ENCODE measurements at regions not wholly inside any gene's neighbourhood (a gene's known extent, or its start where the extent isn't known, plus 50 kb on each side); places are given as distances from the start of the nearest gene placed in this dataset.

DNA sequence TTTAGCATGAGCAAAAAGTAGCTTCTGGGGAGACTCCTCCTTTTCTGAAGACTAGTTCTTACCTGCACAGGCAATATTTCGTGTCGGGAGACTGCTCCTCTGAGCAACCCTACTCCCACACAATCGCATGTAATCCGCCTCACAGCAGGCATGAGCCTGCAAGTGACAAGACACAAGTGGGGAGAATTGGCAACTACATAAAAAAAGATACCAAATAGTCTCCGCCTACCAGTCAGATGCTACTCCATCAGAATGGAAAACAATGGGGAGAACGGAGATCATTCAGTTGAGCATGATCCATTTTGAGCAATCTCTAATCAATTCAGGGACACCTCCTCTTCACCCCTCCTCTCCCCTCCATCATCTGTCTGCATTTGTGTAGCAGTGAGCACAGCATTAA is 321.0 kb downstream of the COG6 start:
- DNase-seq = no peak

DNA sequence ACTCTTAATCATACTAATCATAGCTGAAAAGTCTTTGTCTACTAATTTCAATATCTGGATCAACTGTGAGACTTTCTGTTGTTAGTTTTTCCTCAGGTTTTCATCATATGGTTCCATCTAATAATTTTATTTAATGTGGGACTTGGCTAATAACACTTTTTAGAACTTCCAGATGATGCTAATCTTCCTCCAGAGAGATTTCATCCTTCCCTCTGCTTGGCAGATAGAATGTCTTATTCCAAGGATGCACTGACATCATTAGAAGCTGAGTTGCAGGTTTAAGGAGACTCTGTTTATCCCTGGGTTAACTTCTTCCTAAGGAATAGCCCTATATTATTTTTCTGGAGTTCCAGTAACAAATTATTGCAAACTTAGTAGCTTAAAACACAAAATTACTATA is 325.6 kb downstream of the COG6 start:
- no peak for DNase-seq

DNA sequence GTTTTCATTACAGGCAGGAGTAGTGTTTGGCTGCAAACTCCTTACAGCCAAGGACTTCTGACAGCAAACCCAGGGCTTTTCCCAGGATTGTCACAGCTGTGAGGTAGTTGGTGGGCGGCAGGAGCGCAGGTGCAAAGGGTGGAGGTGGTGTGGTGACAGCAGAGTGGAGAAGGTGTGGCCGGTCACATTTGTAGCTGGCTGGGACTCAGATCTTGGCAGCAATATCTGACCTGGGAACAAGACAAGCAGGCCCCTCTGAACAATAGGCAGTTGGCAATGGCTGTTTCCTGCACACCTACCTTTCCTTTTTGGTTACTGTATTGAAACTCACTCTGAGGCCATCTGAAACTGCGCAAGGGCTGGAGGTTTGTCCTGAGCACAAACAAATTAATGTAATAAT is 327.3 kb downstream of the COG6 start:
- DNase-seq = no peak

DNA sequence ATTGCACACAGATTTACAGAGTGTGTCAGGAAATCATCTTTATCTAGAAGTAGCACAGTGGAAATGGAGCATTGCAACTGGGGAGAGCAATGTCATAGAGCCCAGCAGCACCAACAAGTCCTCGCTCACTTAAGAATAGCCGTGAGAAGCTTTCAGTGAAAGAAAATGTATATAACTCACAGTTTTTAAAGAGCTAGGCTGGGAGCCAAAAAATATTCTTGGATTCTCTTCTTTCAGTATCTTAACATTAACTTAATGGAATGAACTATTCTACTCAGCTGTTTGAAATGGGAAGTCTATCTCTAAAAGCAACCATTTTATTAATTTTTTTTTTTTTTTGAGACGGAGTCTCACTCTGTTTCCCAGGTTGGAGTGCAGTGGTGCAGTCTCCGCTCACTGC is 329.6 kb downstream of the COG6 start:
- no peak for DNase-seq

DNA sequence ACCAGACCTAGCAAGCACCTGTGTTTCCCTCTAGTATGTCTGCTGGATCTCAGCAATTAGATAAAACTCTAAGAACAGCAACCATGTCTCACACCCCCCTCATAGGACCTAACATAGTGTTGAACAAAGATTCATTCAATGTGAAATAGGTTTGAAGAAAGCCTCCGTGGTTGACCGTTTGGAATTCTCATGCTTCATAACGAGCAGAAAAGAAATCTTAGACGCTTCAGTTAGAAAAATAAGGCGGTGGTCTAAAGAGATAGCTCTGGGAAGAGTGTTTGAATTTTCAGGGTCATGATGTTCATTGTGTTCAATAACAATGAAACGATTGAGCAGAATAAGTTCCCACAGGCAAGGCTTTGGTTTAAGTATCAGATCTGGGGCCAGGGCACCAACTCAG is 332.9 kb downstream of the COG6 start:
- no peak for DNase-seq

DNA sequence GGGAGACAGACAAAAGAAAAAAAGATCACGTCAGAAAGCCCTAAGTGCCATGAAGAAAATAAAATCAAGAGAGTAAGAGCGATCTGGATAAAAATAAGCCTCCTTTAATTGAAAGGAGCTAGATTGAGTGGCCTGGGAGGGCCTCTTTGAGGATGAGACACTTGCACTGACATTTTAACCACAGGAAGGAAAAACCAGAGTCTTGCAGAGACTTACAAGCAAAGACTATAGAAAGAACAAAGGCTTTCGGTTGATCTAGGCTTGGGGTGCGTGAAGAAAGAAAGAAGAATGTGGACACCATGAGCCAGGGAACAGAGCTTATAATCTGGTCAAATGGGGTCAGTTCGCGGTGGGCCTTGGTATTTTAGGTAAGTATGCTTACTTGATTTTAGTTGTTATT is 342.7 kb downstream of the COG6 start:
- no peak for DNase-seq

DNA sequence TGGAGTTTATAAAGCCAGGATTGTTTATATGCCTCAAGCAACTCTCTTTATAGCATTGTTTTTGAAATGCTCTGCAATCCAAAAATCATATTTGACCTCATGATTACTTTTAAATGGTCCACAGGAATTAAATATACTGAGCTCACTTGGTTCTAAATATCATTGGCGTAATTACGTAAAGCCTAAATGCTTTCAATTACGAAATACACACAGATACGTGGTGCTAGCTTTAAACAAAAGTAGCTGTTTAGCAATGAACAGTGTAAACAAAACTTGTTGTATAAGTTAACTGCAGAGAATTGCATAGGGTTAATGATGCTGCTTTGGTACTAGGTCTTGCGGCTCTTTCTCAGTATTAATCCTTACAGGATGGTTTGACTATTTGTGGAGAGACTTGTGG is 346.6 kb downstream of the COG6 start:
- DNase-seq = no peak

DNA sequence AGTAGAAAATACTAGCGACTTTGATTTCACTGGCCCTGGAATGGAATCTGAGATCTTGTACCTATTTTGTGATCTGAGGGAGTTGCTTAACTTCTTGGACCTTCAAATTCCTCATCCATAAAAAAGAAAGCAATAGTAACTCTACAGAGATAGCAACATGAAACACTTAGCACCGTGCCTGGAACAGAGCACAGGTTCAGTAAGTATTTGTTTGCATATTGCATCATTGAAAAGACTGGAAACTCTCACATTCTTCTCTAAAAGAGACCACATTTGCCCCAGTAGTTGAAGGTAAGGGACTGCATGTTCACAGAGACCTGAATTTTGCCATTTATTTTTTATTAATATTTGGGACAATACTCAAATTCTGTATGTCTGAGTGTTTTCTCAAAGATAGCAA is 358.1 kb downstream of the COG6 start:
- DNase-seq = no peak

DNA sequence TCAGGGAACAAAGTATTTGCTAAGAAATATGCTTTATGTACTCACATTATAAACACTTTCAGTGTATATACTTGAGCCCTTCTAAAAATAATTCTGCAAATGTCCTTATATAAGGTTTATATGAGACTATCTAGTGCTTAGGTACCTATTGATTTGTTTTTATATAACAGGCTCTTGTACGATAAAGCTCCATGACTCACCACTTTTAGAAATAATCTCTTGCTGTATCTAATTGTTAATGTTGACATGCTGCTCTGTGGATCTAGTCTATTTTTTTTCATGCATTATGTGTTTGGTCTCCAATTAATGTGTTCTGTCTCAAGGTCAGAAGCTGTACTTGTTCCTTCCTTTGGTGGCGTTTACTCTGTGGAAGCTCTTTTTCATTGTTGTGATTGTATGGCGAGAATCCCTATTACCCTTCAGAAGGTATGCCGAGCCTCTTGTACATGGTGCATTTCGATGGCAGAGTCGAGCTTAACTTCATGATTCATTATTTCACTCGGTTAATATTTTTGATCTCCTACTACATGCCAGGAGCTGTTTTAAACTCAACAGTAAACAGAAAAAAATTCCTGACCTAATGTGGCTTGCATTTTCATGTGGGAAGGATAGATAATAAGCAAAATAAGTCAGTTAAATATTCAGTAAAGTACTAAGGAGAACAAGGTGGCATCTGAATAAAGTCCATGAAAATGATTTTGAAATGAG is 361.6 kb downstream of the COG6 start:
- DNase-seq = no peak

DNA sequence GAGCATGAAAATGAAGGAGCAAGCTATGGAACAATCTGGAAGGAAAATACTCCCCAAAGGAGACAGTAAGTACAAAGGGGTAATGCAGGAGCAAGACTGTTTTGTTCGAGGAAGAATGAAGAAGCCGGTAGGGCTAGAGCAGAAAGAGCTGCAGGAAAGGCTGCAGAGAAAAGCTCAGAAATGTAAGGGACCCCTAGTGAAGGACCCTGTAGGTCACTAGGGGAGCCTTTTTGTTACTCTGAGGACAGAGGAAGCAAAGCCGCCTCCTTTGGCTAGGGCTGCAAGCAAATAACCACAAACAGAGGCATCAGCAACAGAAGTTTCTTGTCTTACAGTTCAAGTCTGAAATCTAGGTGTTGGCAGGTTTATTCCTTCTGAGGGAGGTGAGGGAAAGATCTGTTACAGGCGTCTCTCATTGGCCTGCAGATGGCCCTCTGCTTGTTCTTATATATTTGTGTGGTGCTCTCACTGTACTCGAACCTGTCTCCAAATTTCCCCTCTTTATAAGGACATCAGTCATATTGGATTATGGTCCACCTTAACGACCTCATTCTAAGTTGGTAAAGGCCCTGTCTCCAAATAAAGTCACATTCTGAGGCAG is 362.3 kb downstream of the COG6 start:
- DNase-seq = no peak

DNA sequence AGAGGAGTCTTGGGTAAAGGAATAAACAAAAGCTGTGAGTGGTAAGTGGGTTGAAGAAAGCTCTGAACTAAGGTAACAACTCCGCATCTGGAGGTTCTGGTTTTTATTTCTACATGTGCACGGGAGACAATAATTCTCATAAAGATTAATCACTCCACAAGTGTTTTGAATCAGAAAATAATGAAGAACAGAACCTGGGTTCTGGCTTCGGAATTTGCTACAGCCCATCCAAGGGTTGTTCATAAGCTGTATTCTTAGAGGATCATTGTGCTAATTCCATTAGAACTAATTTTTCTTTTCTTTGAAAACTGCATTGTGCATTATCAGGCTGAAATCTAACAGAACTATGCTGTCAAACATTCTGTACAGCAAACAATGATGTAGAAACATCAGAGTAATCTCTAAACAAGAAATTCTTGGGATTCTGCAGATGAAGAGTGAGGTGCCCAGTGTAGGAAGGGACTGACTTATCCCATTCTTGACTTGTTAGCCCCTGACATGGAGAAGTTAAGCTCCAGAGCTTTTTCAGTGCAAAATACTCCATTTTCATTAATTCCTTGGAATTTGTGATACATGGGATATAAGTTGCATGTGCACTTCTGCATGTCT is 368.2 kb downstream of the COG6 start:
- DNase-seq = no peak

DNA sequence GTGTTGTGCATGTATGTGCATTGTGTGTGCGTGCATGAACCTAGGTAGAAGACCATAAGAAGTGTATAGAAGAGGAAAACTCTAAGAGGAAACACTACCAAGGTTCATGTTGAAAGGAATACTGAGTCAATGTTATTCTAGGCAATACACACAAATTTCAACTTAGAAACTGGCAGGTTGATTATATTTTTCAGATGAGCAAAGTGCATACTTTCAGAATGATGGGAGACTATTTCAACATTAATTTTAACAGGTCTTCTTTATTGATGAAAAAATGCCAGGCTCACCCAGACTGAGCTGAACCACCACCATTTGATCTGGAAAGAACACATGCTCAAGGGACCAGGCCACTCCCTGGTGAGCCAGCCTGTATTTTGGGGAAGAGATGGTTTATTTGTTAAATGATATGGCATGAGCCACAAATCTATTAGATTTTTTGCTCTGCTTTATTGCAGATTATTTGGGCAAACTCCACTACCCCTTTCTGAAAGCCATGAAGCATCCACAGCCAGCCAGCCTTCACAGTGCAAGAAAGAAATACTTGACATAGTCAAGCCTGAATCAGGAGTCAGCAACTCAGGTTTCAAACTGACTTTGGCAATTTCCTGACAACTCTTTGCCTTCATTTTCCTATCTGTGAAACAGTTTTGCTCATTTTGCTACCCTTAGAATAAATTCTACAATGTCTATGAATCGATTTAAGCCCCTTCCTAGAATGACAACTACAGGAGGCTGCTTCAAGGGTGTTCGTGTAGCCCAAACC is 368.9 kb downstream of the COG6 start:
- DNase-seq = no peak

DNA sequence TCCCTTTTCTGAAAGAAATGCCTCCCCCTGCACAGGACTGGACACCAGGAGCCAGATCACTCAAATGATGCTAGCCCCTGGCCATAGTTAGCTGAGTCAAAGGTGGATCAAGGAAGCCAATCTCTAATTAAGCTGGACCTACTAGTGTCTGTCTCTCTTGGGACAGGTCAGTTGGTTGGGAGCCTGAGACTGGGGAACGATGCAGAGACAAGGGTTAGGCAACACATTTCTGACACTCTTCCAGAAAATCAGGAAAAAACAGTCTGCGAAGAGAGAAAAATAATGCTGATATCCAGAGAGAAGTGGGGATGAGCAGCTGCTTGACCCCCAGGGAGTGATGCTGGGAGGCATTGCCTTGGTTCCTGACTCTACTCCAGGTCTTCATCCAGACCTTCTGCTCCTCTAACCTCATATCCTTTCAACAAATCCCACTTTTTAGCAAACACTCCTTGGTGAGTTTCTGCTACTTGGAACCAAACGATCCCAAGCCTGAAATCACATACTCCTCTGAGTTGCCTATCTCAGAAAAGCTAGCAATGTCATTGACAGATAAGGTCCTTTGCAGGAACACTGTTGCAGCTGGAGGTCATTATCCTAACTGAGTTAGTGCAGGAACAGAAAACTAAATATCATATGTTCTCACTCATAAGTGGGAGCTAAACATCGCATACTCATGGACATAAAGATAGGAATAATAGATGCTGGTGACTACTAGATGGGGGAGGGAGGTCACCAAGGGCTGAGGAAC is 369.7 kb downstream of the COG6 start:
- no peak for DNase-seq

DNA sequence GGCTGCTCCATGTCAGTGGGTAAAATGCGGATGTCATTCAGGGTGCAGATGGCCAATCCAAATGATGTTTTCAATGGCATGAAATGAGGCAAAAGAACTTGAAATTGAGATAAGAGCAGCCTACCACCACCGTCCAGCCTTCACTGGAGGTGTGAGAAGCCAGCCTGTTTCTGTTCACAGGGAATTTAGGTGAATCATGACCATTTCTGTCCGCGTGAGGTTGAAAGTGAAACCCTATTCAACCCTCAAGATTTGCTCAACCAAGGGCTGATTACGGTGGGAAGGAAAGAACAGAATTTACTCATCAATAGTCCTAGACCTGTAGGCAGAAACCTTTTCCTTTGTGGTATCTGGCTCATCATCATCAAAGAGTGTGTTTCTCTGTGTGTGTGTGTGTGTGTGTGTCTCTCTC is 370.7 kb downstream of the COG6 start:
- DNase-seq = peak; percentile 9

DNA sequence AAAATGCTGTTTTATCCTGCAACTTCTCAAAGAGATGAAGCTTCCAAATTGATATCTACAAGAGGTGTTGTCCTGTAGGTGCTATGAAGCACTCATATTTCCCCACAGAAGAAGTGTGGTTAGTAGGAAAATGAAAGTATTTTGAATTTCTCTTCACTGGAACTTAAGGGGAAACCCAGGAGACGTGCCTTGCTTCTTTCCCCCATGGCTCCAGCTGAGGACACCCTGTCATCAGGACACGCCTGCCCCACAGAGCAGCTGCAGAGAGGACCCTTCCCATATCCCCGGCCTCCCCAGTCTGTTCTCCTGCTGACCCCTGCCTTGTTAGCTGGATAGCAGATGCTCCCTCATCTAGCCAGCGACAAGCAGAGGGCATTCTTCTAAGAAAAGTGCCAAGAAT is 371.3 kb downstream of the COG6 start:
- DNase-seq = no peak

DNA sequence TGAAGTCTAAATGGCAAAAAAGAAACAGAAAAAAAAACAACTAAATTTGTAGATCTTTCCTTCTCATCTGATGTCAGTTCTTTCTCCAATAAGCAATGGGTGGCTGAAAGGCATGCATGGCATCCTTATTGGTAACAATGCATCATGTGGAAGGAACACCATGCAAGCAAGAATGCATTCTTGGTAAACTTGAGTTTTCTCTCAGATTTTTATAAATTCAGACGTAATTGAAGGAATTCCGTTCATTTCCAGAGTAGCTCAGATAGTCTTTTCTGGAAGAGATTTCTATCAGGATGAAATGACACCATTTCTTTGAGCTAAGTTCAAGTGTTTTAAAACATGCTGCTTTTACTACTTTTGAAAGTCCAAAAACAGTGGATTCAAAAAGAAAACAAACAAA is 373.0 kb downstream of the COG6 start:
- no peak for DNase-seq

DNA sequence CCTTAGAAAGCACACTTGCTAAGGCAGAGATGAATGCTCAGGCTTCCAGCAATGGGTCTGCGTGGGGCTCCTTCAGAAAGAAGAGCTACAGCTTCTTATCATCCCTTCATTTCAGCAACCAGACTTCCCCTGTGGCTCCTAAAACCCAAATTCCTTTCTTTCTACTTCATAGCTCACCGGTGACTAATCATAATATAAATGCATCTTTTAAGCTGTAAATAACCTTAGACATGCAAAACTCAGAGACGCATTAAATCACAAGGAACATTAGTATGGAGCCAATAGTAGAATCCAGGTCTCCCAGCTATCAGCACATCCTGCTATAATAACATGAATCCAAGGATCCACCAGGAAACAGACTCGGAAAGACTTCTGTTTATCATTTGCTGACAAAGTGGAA is 375.6 kb downstream of the COG6 start:
- DNase-seq = no peak

DNA sequence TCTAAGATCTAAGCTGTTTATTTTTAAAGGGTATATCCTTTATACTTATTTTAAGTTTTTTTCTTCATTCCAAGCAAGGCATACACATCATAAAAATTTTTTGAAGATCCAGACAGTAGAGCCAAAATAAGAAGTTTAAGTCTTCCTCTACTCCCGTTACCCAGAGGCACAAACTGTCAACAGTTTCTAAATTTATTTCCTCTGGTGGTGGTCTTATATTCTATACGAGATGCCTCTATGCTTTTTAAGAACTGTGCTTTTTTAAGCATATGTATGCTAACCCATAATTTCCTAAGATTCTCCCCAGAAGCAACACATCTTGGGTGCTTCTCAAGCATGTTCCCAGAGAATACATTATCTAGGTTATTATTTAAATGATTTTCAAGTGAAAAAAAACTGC is 383.6 kb downstream of the COG6 start:
- DNase-seq = no peak

DNA sequence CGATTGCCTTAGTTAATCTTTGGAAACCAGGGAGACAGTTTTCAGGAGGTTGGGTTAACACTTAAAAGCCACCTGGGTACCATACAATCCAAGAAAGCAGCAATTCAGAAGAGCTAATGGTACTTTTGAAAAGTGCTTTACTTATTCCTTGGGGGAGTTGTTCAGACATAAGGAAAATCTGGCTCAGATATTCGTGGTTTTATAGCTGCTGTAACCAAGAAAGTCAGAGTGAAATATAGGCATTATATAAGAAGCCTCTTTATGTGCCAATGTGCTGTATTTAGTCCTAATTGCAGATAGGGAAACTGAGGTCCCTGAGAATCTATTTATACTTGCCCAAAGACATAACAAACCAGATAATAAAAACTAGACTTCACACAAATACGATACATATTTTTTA is 387.5 kb downstream of the COG6 start:
- no peak for DNase-seq

DNA sequence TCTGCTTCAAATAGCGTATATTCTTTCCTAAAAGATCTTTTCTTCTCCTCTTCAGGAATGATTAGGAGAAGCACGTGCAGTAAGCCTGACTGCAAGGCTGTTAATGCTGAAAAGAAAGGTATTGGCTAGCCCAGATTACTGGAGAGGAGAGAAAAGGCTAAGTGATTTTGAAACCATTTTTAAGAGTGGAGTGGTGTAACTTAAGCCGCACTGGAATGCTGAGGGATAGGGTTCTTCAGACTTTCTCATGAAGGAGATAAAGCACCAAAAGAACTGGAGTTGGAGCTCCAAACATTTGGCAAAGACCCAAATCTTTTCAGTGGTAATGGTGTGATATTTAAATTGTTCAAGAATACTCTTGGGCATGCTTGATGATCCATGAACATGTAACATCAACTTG is 388.3 kb downstream of the COG6 start:
- DNase-seq = no peak

DNA sequence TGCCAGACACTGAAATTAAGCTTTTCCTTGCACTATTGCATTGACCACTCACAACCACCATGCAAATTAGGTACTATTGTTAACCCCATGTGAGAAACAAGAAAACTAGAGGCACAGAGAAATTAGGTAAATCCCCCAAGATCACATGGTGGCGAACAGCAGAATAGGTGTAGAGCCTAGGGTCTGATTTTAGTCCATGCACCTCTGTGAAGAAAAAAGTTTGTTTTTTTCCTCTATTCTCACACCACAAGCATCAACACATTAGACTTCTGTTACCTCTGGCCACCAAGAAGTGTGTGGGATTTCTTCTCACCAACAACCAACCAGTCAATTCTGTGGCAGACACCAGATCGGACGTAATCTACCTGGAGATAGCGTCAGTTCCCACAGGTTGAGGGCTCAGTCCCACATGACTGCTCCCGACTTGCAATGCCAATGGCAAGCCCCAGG is 391.9 kb downstream of the COG6 start:
- no peak for DNase-seq

DNA sequence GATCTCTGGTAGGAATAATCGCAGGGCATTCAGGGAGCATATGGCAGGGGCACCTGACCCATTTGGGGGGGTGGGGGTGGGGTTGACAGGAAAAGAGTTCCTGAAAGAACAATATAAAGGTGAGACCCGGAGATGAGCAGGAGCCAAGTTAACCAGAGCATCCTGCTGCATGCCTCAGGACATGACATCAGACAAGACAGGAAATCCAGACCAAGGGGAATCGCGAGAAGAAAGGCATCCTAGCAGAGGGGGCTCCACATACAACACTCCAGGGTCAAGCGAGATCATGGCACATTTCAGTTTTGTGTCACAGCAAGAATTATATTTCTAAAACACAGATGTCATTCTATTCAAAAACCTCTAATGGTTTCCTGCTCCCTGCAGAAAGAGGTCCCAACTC is 393.1 kb downstream of the COG6 start:
- no peak for DNase-seq

DNA sequence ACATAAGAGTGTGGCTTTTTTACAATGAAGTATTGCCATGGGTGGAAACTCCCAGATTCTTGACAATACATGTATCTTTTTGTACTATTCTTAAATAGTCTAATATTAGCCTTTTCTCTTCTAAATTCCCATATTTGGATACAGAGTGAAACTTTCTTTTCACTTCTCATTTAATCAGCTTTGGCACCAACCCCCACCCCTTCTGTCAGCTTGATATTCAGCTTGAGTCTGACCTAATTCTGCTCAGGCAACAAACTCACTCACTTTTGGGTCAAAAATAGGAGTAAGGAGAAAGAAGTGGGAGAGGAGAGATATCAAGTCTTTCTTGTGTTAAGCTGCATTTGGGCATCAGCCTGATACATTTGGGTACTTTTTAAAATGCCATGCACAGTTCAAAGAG is 397.5 kb downstream of the COG6 start:
- DNase-seq = no peak
